Frontal cortex (tissue), 3 donors: ENCODE measurements at regions not wholly inside any gene's neighbourhood (a gene's known extent, or its start where the extent isn't known, plus 50 kb on each side); places are given as distances from the start of the nearest gene placed in this dataset.

Source experiments
- DNase-seq, 2 donors: peaks; one replicate each; pipeline ENCODE4 v3.0.0; 2012; ENCODE audit warnings: low spot score in 2 of 2
- FAIRE-seq: peaks from 2 replicates; lab custom pipeline; 2012; peaks lifted over from hg19 to GRCh38; lab: Jason Lieb, UNC
- donor health status: control.
- donor health status: control.
- donor health status: control.

- FAIRE-seq = no peak
- no peak for DNase-seq
Observed at GRCh38 chr20:7291946-7292345, 524.5 kb downstream of the BMP2 start.

- no peak for DNase-seq
- no peak for FAIRE-seq
Observed at GRCh38 chr20:7294816-7295360, 527.4 kb downstream of the BMP2 start.

- DNase-seq (no peak), FAIRE-seq (no peak)
Observed at GRCh38 chr20:7301807-7302206, 534.3 kb downstream of the BMP2 start.

GRCh38 chr20:7302250-7302649, 534.8 kb downstream of the BMP2 start:
- DNase-seq = no peak
- no peak for FAIRE-seq

- DNase-seq = no peak
- no peak for FAIRE-seq
Observed at GRCh38 chr20:7305976-7306375, 538.5 kb downstream of the BMP2 start.

- no peak for DNase-seq
- no peak for FAIRE-seq
Observed at GRCh38 chr20:7308163-7308562, 540.7 kb downstream of the BMP2 start.

DNA sequence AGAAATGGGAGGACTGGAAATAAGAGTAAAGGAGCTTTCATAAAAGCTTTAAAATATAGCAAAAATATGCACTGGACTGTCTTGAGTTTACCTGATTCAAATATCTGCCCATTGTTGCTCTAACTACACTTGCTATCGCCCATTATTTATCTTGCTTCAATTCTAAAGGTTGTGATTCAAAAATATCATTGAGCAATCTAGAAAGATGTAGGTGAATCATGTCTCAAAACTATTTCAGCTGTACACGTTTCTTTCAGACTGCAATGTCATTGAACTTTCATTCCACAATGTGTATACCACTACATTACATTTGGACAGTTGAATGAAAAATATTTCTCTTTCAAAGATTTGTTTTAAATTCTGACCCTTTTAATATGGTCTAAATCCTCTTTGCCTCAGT, 545.6 kb downstream of the BMP2 start:
- DNase-seq (no peak), FAIRE-seq (no peak)

- no peak for FAIRE-seq
- DNase-seq = no peak
Observed at GRCh38 chr20:7323957-7324356, 556.5 kb downstream of the BMP2 start.

DNA sequence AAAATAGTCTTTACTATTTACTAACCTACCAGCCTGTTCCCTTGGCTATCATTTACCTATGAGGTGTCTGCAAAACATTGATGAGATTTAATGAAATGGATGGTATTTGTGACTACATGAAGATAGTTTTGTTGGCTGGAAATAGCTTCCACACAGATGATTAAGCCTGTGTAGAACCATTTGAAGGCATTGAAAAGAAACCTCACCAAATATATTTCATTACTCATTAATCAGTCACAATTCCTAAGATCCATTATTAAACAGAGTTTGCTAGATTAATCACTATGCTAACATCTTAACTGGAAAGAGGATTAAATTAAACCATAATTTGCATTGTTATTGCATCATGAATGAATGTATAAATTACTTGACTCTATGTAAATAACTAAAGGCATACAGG, 560.3 kb downstream of the BMP2 start:
- FAIRE-seq (no peak), DNase-seq (no peak)

DNA sequence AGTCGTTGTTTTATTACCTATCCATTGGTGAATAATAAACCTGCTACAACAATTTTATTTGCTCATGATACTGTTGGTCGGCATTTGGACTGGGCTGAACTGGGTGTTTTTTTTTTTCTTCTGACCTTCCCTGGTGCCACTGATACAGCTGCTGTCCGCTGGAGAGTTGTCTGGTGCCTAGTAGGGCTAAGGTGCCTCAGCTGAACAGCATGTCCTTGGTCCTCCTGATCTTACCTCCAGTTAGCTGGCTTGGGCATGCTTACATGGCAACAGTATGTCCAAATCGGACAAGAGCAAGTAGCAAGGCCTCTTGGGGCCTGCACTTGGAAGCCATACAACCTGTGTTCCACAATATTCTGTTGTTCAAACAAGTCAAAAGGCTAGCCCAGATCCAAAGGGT, 563.4 kb downstream of the BMP2 start:
- DNase-seq (no peak), FAIRE-seq (no peak)

- no peak for DNase-seq
- no peak for FAIRE-seq
Observed at GRCh38 chr20:7332169-7332568, 564.7 kb downstream of the BMP2 start.

DNA sequence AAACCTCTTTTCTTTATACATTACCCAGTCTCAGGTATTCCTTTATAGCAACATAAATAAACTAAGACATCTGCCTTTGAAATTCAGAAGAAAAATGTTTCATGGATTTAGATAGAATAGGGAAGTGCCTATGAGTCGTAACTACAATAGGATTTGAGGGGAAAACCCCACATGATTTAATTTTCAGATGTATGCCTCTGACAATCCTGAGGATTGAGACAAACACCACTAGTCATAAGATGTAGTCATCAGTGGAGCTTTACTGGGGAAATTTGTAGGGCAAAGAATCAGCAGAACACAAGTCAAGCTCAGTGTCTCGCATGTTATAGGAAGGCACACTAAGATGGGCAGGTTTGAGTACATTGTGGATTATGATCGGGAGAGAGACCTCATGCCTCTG, 566.4 kb downstream of the BMP2 start:
- FAIRE-seq (no peak), DNase-seq (no peak)

DNA sequence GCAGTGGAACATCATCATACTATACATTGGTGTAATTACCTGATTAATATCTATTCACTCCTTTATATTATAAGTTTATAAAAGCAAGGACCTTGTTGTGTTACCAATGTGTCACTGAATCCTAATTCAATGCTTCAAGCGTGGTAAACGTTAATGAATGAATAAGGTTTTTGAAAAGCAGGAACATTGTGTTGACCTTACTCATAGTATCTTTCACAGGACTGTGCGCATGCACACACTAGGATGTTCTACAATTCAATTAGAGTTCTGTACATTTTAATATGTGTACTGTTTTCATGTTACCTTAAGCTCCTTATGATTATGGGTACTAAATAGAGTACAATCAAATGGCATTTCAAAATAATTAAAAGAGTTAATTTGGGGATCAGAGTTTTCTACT, 578.5 kb downstream of the BMP2 start:
- FAIRE-seq = no peak
- DNase-seq = no peak

DNA sequence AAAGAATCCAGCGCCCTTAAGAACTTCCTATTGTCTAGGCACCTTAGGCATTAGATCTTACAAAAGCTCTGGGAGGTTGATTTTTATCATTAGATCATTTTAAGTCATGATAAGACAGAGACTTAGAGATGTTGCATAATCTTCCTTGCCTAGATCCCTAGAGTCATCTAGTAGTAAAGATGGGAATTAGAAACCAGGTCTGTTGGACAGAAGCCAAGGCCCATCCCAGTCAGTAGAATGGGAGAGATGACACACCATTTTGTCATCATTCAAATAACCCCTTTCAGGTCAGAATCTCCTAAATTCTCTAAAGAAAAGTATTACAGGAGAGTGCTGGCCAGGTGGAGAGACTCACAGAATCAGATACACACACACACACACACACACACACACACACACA, 579.1 kb downstream of the BMP2 start:
- DNase-seq (no peak), FAIRE-seq (no peak)

- DNase-seq (no peak), FAIRE-seq (no peak)
Observed at GRCh38 chr20:7347409-7347808, 579.9 kb downstream of the BMP2 start.

DNA sequence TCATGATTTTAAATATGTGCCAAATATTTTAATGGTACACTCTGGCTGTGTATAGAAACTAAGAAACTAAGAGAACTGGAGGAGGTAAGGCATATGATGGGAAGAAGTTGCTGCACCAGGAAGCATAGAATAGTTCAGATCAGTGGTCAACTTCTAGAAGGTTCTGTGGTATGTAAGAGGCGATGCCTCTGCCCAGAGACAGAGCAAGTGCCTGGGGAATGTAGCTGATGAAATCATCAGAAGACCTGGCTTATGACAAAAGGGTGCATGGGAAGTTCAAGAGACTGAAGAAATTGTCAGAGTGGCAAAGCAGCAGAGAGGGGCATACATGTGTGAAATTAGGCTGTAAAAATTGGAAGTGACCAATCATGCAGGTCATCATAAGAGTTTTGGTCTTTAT, 580.8 kb downstream of the BMP2 start:
- FAIRE-seq (no peak), DNase-seq (no peak)

GRCh38 chr20:7352165-7352564, 584.7 kb downstream of the BMP2 start:
- DNase-seq (no peak), FAIRE-seq (no peak)

GRCh38 chr20:7355051-7355450, 585.2 kb downstream of the HAO1 start:
- DNase-seq = no peak
- FAIRE-seq = no peak

GRCh38 chr20:7358670-7359069, 581.6 kb downstream of the HAO1 start:
- FAIRE-seq = no peak
- DNase-seq = no peak

- FAIRE-seq = no peak
- DNase-seq = no peak
Observed at GRCh38 chr20:7359739-7360138, 580.5 kb downstream of the HAO1 start.

DNA sequence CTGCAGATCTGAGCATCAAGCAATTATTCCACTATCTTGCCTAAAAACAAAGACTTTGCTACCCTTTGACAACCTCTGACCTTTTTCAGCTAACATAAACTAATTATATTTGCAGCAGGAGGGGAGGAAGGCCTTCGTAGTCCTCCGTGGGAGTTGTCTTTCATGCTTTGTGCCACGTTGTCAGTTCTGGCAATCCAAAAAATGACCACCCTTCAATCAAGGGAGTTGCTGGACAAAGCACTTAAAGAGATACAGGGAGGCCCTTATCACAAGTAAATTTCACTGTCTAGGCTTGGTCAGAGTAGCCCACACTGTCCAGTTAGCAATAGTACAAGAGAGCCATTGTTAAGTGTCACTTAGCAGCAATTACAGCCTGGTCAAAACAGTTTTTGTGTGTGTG, 578.9 kb downstream of the HAO1 start:
- DNase-seq = no peak
- no peak for FAIRE-seq

GRCh38 chr20:7361931-7362330, 578.3 kb downstream of the HAO1 start:
- no peak for FAIRE-seq
- no peak for DNase-seq

DNA sequence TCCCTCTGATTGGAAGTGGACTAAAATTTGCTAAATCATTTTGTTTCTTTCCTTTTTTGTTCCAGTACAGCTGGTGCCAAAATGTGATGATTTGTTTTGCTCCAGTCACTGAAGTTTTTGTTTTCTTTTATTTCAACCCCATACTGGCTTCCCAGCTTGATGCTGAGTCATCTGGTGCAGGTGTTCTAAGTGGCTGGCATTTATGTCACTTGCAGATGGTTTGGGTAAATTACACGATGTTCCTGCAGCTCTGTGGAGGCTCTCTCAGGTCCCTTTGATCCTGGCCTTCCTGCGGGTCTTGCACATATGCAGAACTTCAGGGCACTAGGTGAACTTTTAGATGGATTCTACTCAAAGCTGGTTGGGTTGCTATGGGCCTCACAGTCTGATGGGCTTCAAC, 577.7 kb downstream of the HAO1 start:
- DNase-seq = no peak
- no peak for FAIRE-seq
